ENCODE measurements at regions not wholly inside any gene's neighbourhood (a gene's known extent, or its start where the extent isn't known, plus 50 kb on each side); places are given as distances from the start of the nearest gene placed in this dataset.

- no peak for TF ChIP-seq ZSCAN5A (tag by site-specific recombination; IDR thresholded peaks at IDR 0.05)
- no peak for TF ChIP-seq ZNF184 (tag by site-specific recombination; IDR thresholded peaks at IDR 0.05)
- TF ChIP-seq ZNF660 (tag by site-specific recombination; IDR thresholded peaks at IDR 0.05): no peak
- TF ChIP-seq PRDM2 (tag by site-specific recombination; IDR thresholded peaks at IDR 0.05; ENCODE audit: borderline replicate concordance): no peak
- no peak for TF ChIP-seq ZNF529 (tag by site-specific recombination; IDR thresholded peaks at IDR 0.05; ENCODE audit: insufficient replicate concordance)
- no peak for TF ChIP-seq ZNF391 (tag by site-specific recombination; IDR thresholded peaks at IDR 0.05; ENCODE audit: borderline replicate concordance, low read depth)
- TF ChIP-seq ZNF654 (tag by site-specific recombination; IDR thresholded peaks at IDR 0.05; ENCODE audit: low read depth): no peak
- no peak for TF ChIP-seq ZBTB11 (tag by site-specific recombination; conservative IDR thresholded peaks at IDR 0.05; ENCODE audit: low read depth)
- TF ChIP-seq EGR2 (tag by site-specific recombination; IDR thresholded peaks at IDR 0.05; ENCODE audit: low read depth): no peak
- no peak for TF ChIP-seq HIC1 (tag by site-specific recombination; IDR thresholded peaks at IDR 0.05)
- TF ChIP-seq ZNF16 (tag by site-specific recombination; IDR thresholded peaks at IDR 0.05; ENCODE audit: low read depth): no peak
- no peak for TF ChIP-seq GLIS2 (tag by site-specific recombination; IDR thresholded peaks at IDR 0.05)
- no peak for TF ChIP-seq KLF17 (tag by site-specific recombination; IDR thresholded peaks at IDR 0.05)
- no peak for TF ChIP-seq ZNF324 (tag by site-specific recombination; IDR thresholded peaks at IDR 0.05)
- TF ChIP-seq ZNF585B (tag by site-specific recombination; IDR thresholded peaks at IDR 0.05): no peak
Measured at GRCh38 chr2:13558368-13558767, 841.6 kb downstream of the TRIB2 start (continued).
